Activated CD4-positive, alpha-beta T cell treated with anti-CD3 and anti-CD28 coated beads, Interleukin-2, amount 50 U/mL, for 24 hours (primary cell): ENCODE measurements at regions not wholly inside any gene's neighbourhood (a gene's known extent, or its start where the extent isn't known, plus 50 kb on each side); places are given as distances from the start of the nearest gene placed in this dataset.
"Not testable (repeated sequence)": the region's sequence is repeated elsewhere in the genome, so short reads cannot be mapped to it uniquely, and the experiment has no call there.

Experiments
- DNase-seq, 2 donors: peaks; one replicate each; pipeline ENCODE4 v3.0.0-alpha.2; 2020; ENCODE audit warnings: low read depth in 1 of 2, low spot score in 1 of 2

DNA sequence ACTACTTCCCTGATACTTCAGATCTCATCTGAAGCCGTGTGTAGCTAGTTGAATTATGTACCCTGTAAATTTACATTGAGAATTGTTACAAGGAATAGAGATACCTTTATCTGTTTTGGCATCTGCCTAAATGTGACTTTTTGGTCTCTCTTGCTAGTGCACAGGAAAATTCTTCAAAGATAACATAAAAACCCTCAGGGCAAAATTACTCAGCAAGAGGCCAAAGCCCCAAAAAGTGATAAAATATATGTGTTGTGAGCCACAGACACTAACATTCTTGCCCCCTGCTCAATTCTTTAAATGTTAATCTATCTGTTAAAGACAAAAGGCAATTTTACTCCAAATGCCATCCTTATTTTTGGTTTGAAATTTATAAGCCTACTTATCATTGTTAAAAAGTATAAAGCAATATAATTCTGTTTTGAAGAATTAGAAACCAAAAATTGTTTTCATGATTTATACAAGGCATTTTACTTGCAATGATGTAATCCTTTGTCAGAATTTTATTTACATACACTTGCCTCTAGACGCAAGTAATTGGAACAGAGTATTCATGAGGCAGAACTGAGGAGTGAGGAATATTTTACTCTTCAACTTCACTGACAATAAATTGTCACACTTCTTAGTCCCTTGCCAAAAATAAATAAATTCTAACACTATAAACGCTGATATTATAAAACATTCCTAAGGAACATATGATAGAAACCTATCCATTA lies 186.2 kb downstream of the EPM2A start:
- DNase-seq: no peak

DNA sequence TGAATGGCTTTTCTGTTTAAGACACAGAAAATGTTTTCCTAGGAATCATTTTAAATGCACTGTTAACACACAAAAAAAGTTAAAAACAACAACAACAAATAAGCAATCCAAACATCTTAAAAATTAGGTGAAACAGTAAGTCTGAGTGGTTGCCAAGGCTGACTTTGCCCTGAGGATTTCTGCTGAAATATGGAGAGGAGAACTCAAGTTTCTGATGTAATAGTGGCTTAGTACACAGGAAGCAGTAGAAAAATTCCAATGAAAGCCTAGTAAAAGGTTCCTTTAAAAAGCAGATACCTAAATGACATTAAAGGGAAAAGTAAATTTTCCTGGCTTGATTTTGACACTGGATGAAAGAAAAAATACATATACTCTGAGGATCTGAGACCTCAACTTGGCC lies 184.2 kb downstream of the EPM2A start:
- no peak for DNase-seq

DNA sequence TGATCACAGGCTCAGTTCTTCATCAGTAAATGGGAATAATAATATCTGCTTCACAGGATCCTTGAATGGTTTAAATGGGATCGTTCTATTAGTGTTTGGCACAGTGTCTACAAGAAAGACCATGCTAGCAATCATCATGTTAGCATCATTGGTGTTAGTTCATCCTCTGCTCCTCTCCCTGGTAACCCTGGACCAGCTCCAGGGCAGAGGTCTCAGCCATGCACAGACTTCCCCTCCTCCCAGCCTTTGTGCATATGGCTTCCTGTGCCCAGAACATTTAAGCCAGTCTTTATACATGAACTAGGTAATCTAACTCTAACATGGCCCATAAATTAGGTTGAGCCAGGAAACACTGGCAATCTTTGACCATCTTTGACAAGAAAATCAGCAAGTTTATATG lies 180.2 kb downstream of the EPM2A start:
- no peak for DNase-seq

DNA sequence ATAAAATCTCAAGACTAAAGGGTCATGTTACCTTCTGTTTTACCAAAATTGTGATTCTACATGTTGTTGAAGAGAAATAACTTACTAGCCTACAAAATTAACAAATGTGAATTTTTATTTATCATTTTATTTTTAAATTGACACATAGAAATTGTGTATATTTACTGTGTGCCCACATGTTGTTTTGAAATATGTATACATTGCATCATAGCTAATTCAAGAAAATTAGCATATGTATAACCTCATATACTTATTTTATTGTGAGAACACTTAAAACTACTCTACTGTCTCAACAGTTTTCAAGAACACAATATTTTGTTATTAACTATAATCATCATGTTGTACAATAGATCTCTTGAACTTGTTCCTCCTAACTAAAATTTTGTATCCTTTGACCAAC lies 177.8 kb downstream of the EPM2A start:
- no peak for DNase-seq

DNA sequence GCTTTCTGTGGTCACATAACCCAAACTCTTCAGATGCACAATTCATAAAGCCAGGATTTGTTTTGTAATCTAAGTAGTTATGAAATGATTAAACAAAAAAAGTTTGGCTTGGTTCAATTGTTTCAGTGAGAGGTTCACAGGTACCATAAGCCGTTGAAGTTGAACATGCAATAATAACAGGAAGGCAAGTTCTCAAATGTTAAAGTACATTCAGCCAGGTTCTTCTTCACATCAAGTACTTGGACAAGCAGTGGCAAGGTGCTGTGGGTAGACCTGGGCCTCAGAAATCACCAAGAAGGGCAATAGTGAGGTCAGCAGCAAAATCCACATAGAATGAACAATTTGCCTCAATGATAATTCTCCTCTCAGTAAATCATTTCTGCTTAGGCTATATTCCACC lies 175.5 kb downstream of the EPM2A start:
- DNase-seq: no peak

DNA sequence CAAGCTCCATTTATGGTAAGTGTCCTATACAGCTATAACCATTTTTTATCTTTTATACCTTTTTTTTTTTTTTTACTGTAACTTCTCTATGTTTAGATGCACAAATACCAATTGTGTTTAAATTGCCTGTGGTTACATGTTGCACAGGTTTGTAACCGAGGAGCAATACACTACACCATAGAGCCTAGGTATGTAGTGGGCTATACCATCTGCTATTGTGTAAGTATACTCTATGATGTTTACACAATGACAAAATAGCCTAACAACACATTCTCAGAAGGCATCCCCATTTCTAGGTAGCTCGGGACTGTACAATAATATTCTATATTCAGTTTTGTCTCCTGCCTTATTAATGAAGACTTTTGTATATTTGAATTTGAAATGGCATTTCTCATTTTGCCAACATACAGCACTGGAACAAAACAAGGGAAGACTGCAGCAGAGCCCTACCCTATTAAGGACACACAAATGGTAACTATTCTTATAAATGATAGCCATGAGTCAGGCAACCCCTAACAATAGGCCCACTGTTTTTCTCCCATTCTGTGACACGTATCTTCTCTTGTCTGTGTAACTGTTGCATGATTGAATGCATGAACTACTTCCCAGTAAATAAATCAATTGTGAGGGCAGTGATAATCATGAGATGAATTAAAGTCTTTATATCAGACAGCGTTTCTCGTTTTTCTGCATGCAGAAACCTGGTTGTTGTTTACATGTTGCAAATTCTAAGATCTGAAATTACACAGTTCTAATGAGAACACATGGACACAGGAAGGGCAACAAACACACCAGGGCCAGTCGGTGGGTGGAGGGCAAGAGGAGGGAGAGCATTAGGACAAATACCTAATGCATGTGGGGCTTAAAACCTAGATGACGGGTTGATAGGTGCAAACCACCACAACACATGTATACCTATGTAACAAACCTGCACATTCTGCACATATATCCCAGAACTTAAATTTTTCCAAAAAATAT lies 173.9 kb downstream of the EPM2A start:
- DNase-seq: no peak

DNA sequence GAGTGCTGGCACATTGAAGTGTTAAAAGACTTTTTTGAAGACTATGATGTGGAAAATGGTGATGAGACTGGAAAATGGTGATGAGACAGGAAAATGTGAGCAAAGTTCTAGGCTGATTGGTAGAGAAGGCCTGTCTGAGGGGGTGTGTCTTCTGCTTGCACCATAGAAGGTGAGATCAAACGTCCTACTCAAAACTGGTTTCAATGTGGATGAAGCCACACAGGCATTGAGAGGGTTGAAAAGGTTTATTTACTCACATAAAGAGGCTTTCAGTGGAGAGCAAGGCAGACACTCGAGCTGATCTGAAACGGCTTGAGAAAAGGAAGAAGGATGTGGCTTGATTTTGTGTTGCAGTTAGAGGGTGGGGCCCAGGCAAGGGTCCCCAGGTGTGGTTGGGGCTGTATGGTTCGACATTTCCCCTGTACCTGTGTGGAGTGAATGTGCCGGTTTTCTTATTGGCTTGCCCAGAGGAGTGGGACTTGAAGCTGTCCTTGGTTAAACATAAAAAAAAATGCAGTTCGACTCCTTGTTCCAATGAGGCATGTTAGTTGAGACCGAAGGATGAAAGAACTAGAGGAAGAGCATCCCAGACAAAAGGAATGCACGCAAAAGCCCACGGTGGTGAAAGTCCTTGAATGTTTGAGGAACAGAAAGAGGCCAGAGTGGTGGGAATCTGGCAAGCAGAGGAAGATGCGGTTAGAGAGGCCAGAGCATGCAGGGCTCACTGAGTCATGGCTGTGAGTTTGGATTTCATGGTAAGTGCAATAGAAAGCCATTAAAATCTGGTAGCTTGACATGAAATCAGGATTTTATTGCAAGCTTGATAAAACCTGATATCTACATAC lies 172.3 kb downstream of the EPM2A start:
- no peak for DNase-seq

DNA sequence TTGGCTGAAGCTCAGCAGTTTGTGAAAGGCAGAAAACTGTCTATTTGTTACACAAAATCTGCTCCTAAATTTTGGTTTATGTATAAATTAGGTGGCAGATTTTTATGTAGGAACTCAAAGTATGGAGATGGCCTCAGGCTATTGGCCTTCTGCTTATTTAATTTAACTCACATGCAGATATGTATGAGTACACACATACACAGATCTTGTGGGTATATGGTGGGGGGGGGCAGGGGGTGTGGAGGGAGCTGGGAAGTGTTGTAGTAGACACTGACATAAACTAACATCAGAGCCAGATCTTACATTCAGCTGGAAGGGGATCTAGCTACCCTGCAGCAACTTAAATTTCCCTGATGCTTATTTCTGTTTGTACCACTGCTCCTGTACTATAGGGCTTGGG lies 170.8 kb downstream of the EPM2A start:
- DNase-seq: no peak

DNA sequence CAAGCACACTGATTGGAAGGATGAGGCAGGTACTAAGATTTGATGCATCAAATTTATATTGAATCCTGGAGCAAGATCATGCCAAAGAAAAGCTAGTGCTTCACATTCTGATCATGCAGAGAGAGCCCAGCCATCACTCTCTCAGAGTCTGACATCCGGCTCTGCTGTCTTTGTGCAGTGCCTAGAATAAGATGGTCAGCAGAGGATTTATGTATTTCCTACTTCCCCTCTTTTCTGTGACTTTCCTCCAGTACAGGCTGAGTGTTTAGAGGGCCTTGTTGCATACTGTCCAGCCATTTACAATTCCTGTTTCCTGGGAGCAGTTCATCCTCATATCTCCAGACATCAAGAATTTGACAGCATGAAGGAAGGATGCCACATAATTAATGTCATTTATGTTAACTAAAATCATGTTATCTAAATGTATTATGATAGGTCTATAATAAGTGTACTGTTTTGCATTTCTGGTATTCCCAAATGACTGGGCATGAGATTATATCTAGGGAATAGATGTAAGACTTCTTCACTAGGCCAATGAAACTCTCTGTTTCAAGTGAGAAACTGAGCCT lies 167.6 kb downstream of the EPM2A start:
- DNase-seq: no peak

DNA sequence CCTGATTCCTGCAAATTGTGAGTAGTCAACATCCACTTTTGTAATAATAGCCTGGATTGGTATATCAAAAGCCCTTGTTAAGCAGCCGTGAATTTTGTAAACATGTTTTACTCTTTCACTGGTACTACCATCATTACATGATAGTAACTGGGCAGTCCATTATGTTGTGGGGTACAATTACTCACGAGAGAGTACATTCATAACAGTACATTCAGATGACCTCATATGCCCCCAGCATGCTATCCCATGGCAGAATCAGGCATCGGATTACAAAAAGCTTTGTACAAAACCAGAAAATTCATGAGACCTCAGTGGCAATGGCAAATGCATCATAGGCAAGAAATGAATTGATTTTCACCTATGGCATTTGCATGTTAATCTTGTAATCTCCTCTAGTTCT lies 166.2 kb downstream of the EPM2A start:
- DNase-seq: no peak

DNA sequence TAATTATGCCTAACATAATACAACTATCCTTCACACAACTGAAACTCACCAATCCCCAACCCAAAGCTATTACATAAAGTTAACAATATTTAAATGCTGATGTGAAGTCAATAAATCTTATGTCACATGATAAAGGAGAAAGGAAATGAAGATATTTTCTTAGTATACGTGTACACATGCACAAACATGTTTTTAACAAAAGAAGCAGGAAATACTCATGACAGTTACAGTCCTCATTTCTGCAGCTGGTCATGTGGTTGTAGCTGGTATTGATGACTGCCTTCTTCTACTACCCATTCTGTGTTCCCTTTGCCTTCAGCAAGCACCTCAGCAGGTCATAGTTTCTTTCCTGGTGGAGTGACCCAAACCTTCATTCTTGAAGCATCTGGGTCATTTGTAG lies 165.0 kb downstream of the EPM2A start:
- not testable (repeated sequence) for DNase-seq

DNA sequence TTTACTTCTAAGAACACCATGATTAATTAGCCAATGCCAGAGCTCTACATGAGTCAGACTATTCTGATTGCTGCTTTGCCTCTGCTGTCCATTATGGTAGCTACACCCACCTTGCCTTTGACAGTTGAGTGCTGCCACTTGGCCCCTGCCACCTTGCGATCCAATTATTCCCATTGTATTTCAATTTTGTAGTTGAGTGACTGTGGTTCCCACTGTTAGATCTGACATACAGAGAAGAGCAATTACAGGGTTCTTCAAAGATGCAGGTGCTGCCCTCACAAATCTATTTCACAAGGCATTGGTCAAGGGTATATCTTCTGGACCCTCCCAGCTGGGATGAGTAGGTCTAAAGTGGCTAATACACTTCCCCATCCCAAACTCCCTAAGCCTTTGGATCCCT lies 161.1 kb downstream of the EPM2A start:
- not testable (repeated sequence) for DNase-seq
